ENCODE measurements at regions not wholly inside any gene's neighbourhood (a gene's known extent, or its start where the extent isn't known, plus 50 kb on each side); places are given as distances from the start of the nearest gene placed in this dataset.

GRCh38 chr6:62492192-62492822, 206.3 kb upstream of the KHDRBS2 start:
- Histone ChIP-seq H3K27ac (ENCODE audit: low read length) (no peak overlapping the region), H3K27me3 (ENCODE audit: control insufficient read depth, insufficient read depth, low read length) (no peaks in the 10 kb centered on the region), H3K4me1 (ENCODE audit: control insufficient read depth, insufficient read depth, low read length) (no peaks in the 10 kb centered on the region), H3K9me3 (replicated peaks; ENCODE audit: control insufficient read depth, low read depth, low read length) (peaks cover 8% of the 10 kb centered on the region), H3K36me3 (ENCODE audit: control insufficient read depth, insufficient read depth, low read length) (no peaks in the 10 kb centered on the region), H3K4me3 (ENCODE audit: low read length) (no peak overlapping the region)
- 89% methylated on average over 9 of the region's 11 CpGs for WGBS (ENCODE audit: insufficient coverage)
- no peak for DNase-seq

GRCh38 chr6:62480544-62480943, 194.5 kb upstream of the KHDRBS2 start:
- no peak overlapping the region for H3K4me3 ChIP-seq (ENCODE audit: low read length)
- no peaks in the 10 kb centered on the region for H3K36me3 ChIP-seq (ENCODE audit: control insufficient read depth, insufficient read depth, low read length)
- H3K27me3 ChIP-seq (ENCODE audit: control insufficient read depth, insufficient read depth, low read length) = no peaks in the 10 kb centered on the region
- no peaks in the 10 kb centered on the region for H3K4me1 ChIP-seq (ENCODE audit: control insufficient read depth, insufficient read depth, low read length)
- H3K27ac ChIP-seq (ENCODE audit: low read length) = no peak overlapping the region
- DNase-seq = no peak
- WGBS (ENCODE audit: insufficient coverage) = no CpG with 5 or more reads among the region's 1 CpG
- H3K9me3 ChIP-seq (replicated peaks; ENCODE audit: control insufficient read depth, low read depth, low read length) = no peaks in the 10 kb centered on the region

GRCh38 chr6:62479697-62480220, 193.7 kb upstream of the KHDRBS2 start:
- Histone ChIP-seq H3K4me1 (ENCODE audit: control insufficient read depth, insufficient read depth, low read length) (no peaks in the 10 kb centered on the region), H3K4me3 (ENCODE audit: low read length) (no peak overlapping the region), H3K9me3 (replicated peaks; ENCODE audit: control insufficient read depth, low read depth, low read length) (no peaks in the 10 kb centered on the region), H3K27me3 (ENCODE audit: control insufficient read depth, insufficient read depth, low read length) (no peaks in the 10 kb centered on the region), H3K27ac (ENCODE audit: low read length) (no peak overlapping the region), H3K36me3 (ENCODE audit: control insufficient read depth, insufficient read depth, low read length) (no peaks in the 10 kb centered on the region)
- WGBS (ENCODE audit: insufficient coverage) = no CpG with 5 or more reads among the region's 4 CpGs
- no peak for DNase-seq

GRCh38 chr6:62474793-62475192, 188.8 kb upstream of the KHDRBS2 start:
- Histone ChIP-seq H3K27ac (ENCODE audit: low read length) (no peak overlapping the region), H3K27me3 (ENCODE audit: control insufficient read depth, insufficient read depth, low read length) (no peaks in the 10 kb centered on the region), H3K36me3 (ENCODE audit: control insufficient read depth, insufficient read depth, low read length) (no peaks in the 10 kb centered on the region), H3K4me3 (ENCODE audit: low read length) (no peak overlapping the region), H3K4me1 (ENCODE audit: control insufficient read depth, insufficient read depth, low read length) (no peaks in the 10 kb centered on the region), H3K9me3 (replicated peaks; ENCODE audit: control insufficient read depth, low read depth, low read length) (no peaks in the 10 kb centered on the region)
- WGBS (ENCODE audit: insufficient coverage) = no CpG with 5 or more reads among the region's 3 CpGs
- no peak for DNase-seq

- DNase-seq = no peak
- H3K27me3 ChIP-seq (ENCODE audit: control insufficient read depth, insufficient read depth, low read length) = no peaks in the 10 kb centered on the region
- no peak overlapping the region for H3K4me3 ChIP-seq (ENCODE audit: low read length)
- WGBS (ENCODE audit: insufficient coverage) = 82% methylated on average over 2 of the region's 2 CpGs
- no peaks in the 10 kb centered on the region for H3K36me3 ChIP-seq (ENCODE audit: control insufficient read depth, insufficient read depth, low read length)
- H3K27ac ChIP-seq (ENCODE audit: low read length) = no peak overlapping the region
- no peaks in the 10 kb centered on the region for H3K4me1 ChIP-seq (ENCODE audit: control insufficient read depth, insufficient read depth, low read length)
- no peaks in the 10 kb centered on the region for H3K9me3 ChIP-seq (replicated peaks; ENCODE audit: control insufficient read depth, low read depth, low read length)
These were observed 180.6 kb upstream of the KHDRBS2 start for GRCh38 chr6:62466607-62467006.

- H3K27me3 ChIP-seq (ENCODE audit: control insufficient read depth, insufficient read depth, low read length) = no peaks in the 10 kb centered on the region
- H3K27ac ChIP-seq (ENCODE audit: low read length) = no peak overlapping the region
- 82% methylated on average over 1 of the region's 2 CpGs for WGBS (ENCODE audit: insufficient coverage)
- no peak overlapping the region for H3K4me3 ChIP-seq (ENCODE audit: low read length)
- no peaks in the 10 kb centered on the region for H3K36me3 ChIP-seq (ENCODE audit: control insufficient read depth, insufficient read depth, low read length)
- H3K4me1 ChIP-seq (ENCODE audit: control insufficient read depth, insufficient read depth, low read length) = no peaks in the 10 kb centered on the region
- H3K9me3 ChIP-seq (replicated peaks; ENCODE audit: control insufficient read depth, low read depth, low read length) = no peaks in the 10 kb centered on the region
- DNase-seq = no peak
These were observed 179.2 kb upstream of the KHDRBS2 start for GRCh38 chr6:62465206-62465605.

GRCh38 chr6:62452586-62452985, 166.6 kb upstream of the KHDRBS2 start:
- H3K4me3 ChIP-seq (ENCODE audit: low read length) = no peak overlapping the region
- no CpG with 5 or more reads among the region's 2 CpGs for WGBS (ENCODE audit: insufficient coverage)
- H3K27me3 ChIP-seq (ENCODE audit: control insufficient read depth, insufficient read depth, low read length) = no peaks in the 10 kb centered on the region
- peak; percentile 6 for DNase-seq
- no peak overlapping the region for H3K27ac ChIP-seq (ENCODE audit: low read length)
- no peaks in the 10 kb centered on the region for H3K4me1 ChIP-seq (ENCODE audit: control insufficient read depth, insufficient read depth, low read length)
- no peaks in the 10 kb centered on the region for H3K36me3 ChIP-seq (ENCODE audit: control insufficient read depth, insufficient read depth, low read length)
- H3K9me3 ChIP-seq (replicated peaks; ENCODE audit: control insufficient read depth, low read depth, low read length) = peaks cover 6% of the 10 kb centered on the region

GRCh38 chr6:62446647-62447316, 160.8 kb upstream of the KHDRBS2 start:
- WGBS (ENCODE audit: insufficient coverage) = no CpG with 5 or more reads among the region's 2 CpGs
- Histone ChIP-seq H3K4me3 (ENCODE audit: low read length) (no peak overlapping the region), H3K4me1 (ENCODE audit: control insufficient read depth, insufficient read depth, low read length) (no peaks in the 10 kb centered on the region), H3K9me3 (replicated peaks; ENCODE audit: control insufficient read depth, low read depth, low read length) (no peaks in the 10 kb centered on the region), H3K27me3 (ENCODE audit: control insufficient read depth, insufficient read depth, low read length) (no peaks in the 10 kb centered on the region), H3K27ac (ENCODE audit: low read length) (no peak overlapping the region), H3K36me3 (ENCODE audit: control insufficient read depth, insufficient read depth, low read length) (no peaks in the 10 kb centered on the region)
- no peak for DNase-seq

- Histone ChIP-seq H3K4me3 (ENCODE audit: low read length) (no peak overlapping the region), H3K27me3 (ENCODE audit: control insufficient read depth, insufficient read depth, low read length) (no peaks in the 10 kb centered on the region), H3K27ac (ENCODE audit: low read length) (no peak overlapping the region), H3K36me3 (ENCODE audit: control insufficient read depth, insufficient read depth, low read length) (no peaks in the 10 kb centered on the region), H3K4me1 (ENCODE audit: control insufficient read depth, insufficient read depth, low read length) (no peaks in the 10 kb centered on the region), H3K9me3 (replicated peaks; ENCODE audit: control insufficient read depth, low read depth, low read length) (no peaks in the 10 kb centered on the region)
- WGBS (ENCODE audit: insufficient coverage) = 79% methylated on average over 9 of the region's 9 CpGs
- DNase-seq = no peak
These were observed 159.5 kb upstream of the KHDRBS2 start for GRCh38 chr6:62445521-62445920.

- no peak for DNase-seq
- peaks cover 10% of the 10 kb centered on the region for H3K9me3 ChIP-seq (replicated peaks; ENCODE audit: control insufficient read depth, low read depth, low read length)
- no peaks in the 10 kb centered on the region for H3K36me3 ChIP-seq (ENCODE audit: control insufficient read depth, insufficient read depth, low read length)
- no peak overlapping the region for H3K4me3 ChIP-seq (ENCODE audit: low read length)
- no peaks in the 10 kb centered on the region for H3K4me1 ChIP-seq (ENCODE audit: control insufficient read depth, insufficient read depth, low read length)
- H3K27me3 ChIP-seq (ENCODE audit: control insufficient read depth, insufficient read depth, low read length) = no peaks in the 10 kb centered on the region
- no peak overlapping the region for H3K27ac ChIP-seq (ENCODE audit: low read length)
- 80% methylated on average over 1 of the region's 1 CpG for WGBS (ENCODE audit: insufficient coverage)
These were observed 155.2 kb upstream of the KHDRBS2 start for GRCh38 chr6:62441182-62441581.
